GM21360 (cell line): ENCODE measurements at regions not wholly inside any gene's neighbourhood (a gene's known extent, or its start where the extent isn't known, plus 50 kb on each side); places are given as distances from the start of the nearest gene placed in this dataset.
"Not testable (repeated sequence)": the region's sequence is repeated elsewhere in the genome, so short reads cannot be mapped to it uniquely, and the experiment has no call there.

ENCODE experiments used
- ATAC-seq: cut with Tn5 transposase; IDR thresholded peaks from one replicate; pipeline ENCODE4 v1.9.1; 2021; ENCODE audit warnings: mild to moderate bottlenecking, moderate library complexity; ENCODE audit not compliant: unreplicated experiment

DNA sequence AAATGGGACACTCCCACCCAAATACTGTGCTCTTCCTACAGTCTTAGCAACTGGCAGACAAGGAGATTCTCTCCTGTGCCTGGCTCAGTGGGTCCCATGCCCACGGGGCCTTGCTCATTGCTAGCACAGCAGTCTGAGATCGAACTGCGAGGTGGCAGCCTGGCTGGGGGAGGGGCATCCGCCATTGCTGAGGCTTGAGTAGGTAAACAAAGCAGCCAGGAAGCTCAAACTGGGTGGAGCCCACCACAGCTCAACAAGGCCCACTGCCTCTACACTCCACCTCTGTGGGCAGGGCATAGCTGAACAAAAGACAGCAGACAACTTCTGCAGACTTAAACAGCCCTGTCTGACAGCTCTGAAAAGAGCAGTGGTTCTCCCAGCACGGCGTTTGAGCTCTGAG, 174.8 kb downstream of the COL12A1 start:
- ATAC-seq: not testable (repeated sequence)

DNA sequence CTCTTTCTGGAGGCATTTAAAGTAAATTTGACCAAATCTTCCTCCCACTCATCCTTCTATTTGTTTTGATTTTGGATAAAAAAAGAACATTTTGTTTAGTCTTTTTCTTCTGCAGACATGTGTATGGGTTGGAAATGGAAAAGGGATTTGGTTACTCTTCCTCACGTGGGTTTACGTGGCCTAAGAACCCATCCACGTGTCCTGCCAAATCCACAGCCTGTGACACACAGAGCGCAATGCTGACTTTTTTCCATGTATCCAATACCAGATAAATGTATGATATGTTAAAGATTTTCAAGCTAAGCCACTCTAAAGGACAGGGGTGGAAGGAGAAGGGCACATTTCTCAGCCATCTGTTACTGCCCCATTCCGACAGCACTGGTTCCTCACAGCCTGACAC, 176.5 kb downstream of the COL12A1 start:
- ATAC-seq: no peak

DNA sequence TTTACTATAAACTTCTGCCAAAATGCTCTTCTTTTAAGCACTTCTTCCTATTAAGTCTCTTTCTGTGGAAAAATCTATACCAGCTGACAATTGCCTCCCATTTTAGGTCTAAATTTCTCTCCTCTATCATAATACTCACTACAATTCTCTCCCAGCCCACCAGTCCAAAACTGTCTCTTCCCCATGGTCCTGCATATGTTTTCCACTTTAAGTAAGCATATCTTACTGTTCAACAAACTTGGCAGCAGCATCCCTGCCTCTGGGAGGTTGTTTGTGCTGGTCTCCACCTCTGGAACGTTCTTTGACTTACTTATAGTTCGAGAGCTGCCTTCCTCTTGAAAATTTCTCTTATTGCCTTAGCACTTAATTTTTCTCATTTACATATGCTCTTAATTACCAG, 180.5 kb downstream of the COL12A1 start:
- no peak for ATAC-seq

DNA sequence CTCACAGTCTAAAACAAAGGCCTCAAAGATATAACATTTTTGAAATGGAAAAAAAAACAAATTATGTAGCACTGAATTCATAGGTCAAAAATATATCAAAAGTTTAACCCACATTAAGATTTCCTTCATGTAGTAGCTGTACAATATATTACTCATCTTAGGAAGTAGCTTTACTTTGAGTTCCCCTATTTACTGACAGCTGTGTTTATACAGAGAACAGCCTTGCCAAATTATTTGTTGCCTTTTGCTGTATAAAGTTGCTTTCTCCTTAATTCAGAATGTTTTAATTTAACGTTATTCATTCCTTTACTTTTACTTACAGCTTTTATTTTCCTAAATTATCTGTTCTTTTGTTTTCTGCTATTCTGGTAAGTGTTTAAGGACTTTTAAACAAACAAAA, 181.0 kb downstream of the COL12A1 start:
- ATAC-seq: no peak

DNA sequence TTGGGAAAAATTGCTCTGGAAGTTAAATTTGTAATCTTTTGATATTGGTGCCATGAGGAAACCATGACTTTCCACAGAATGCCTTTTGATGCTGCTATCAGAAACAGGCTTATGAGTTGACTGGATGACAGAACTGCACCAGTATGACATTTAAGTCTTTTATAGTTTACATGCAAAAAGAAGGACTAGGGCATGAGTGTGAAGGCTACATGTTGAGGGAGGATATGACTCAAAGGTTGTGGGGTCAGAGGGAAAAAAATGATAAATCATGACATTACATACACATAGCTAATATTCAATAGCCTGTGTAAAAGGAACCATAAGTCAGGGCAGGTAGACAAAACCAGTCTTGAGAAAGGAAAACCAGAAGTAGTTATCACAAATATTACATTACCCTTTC, 182.2 kb downstream of the COL12A1 start:
- no peak for ATAC-seq

DNA sequence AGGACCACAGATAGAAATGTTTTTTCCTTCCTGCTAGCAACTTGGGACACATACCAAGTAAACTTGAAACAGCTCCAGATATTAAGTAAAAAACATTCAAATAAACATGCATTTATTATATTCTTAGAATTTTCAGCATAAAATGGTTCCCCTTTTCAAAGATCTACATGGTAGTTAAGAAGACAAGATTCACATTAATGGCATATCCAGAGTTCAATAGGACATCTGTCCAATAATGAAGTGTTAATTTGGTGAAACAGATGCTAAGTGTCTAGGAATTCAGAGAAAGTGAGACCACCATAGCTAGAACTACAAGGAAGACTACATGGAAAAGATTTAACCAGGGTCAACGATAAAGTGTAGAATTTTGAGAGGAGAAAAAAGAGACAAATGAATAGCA, 184.9 kb downstream of the COL12A1 start:
- ATAC-seq: no peak

DNA sequence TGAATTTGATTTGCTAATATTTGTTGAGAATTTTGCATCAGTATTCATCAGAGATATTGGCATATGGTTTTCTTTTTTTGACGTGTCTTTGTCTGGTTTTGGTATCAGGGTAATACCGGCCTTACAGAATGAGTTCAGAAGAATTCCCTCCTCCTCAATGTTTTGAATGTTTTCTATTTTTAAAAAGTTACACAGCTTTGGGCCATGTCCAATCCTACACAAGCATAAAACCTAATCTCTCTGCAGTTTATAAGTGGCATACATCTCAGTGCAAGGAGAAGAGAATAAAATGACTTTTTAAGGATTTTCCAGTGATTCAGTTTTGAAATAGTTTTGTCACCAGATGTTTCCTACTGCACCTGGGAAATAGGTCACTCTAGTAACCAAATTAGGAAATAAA, 185.5 kb downstream of the COL12A1 start:
- ATAC-seq: no peak

DNA sequence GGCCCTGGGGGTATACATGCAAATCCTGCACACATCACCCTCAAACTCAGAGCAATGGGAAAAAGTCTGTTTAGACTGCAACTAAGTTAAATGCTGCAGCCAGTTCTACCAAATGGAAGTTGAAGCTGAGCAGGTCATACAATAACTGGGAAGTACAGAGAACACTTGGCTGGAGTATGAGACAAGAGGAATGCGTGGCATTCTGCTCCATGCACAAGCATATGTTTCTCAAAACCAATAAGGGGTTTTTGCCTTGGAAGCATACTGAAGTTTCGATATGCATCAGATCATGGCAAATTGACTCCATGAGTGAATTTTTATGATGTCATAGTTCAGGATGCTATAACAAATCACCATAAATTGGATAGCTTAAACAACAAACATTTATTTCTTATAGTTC, 193.8 kb downstream of the COL12A1 start:
- no peak for ATAC-seq

DNA sequence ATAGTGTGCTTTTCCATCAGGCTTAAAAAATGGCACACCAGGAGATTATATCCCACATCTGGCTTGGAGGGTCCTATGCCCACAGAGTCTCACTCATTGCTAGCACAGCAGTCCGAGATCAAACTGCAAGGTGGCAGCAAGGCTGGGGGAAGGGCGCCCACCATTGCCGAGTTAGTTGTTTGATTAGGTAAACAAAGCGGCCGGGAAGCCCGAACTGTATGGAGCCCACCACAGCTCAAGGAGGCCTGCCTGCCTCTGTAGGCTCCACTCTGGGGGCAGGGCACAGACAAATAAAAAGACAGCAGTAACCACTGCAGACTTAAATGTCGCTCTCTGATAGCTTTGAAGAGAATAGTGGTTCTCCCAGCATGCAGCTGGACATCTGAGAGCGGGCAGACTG, 201.9 kb downstream of the COL12A1 start:
- ATAC-seq: not testable (repeated sequence)

DNA sequence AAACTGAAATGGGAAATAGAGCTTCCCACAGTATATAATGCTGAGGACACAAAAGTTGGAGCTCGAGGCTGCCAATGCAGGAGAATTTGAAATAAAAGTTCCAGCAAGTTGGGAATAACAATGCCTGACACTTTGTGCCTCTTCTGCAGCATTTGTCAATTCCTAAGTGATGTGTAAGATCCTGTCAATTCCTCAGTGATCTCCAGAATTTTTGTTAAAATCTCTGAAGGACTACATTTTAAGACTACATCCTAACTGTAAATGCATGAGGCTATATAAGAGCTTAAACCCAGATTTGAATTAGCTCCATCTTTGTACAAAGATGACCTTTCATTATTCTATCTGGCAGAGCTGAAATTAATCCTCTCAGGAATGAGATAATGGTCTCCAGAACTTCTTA, 208.2 kb downstream of the COL12A1 start:
- ATAC-seq: no peak

DNA sequence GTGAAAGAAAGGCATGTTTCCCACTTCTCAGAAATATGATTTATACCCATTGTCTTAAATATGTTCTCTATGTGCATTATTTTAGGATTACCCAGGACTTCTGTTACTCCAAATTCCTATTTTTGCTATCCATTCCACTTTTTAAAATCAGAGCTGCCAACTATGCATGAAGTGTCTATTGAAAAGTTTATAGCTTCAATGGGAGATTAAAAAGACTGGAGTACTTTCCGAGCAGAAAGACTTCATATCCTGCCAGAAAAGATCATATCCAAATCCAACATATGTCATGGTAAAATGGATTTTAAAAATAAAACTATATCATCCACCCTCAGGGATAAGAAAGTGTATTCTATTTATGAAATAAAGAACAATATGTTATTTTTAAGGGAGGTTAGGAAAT, 212.7 kb downstream of the COL12A1 start:
- no peak for ATAC-seq

DNA sequence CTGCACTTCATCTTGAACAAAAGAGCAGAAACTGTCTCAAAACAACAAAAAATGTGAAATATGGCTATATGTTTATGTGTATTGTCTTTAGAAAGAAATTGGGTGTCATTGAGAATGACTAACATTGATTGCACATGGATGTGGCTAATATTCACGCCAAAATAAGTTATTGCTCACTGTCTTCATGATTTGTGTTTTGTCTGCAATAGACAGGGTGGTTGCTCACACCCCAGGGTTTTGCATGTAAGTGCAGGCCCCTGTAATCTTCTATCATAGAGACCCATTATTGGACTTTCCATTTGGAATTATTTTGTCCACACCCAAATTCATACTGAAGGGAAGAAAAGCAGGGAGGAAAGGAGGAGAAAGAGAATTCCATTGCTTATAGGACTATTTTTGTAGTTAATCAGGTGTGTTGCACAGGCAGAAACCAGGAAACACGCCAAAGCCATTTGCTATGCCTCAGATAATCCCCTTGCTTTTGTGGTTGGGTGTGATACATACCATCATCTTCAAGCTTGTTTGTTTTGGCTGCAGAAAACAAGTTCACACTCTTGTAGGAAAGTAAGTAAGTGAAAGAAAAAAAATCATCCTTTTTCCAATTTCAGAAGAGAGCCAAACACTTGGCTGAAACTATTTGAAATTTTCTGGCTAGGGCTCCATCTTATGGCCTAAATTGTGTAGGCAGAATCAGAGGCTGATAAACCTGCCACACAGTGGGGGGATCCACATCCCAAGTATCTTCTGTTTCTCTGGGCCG, 214.1 kb downstream of the COL12A1 start:
- ATAC-seq: no peak

DNA sequence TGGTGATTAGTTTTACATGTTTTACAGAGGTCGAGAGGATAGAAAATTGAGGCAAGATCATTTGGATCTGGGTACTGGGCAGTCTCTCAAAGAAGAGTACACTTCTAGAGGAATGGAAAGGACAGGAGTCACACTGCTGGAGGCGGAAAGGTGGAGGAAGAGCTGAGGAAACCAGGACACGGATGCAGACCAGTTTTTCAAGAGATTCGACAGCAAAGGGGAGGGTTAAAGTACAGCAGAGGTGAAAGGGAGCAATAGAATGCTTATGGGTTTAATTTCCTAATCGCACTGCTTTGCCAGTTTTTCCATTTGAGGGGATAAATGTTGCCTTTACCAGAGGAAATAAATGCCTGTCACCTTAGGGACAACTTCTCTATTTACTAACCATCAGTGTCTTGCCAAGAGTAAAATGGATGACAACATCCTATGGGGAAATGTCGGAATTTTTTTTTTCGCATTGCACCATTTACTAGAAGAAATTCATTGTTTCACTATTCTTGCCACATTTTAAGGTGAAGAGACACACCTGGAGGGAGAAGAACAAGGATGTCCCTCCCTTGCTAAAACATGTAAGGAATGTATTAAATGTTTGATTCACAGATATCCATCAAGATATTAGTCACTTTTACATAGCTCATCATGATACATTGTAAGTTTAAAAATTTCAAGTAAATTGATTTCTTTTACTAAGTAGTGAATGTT, 226.6 kb downstream of the COL12A1 start:
- ATAC-seq: no peak

DNA sequence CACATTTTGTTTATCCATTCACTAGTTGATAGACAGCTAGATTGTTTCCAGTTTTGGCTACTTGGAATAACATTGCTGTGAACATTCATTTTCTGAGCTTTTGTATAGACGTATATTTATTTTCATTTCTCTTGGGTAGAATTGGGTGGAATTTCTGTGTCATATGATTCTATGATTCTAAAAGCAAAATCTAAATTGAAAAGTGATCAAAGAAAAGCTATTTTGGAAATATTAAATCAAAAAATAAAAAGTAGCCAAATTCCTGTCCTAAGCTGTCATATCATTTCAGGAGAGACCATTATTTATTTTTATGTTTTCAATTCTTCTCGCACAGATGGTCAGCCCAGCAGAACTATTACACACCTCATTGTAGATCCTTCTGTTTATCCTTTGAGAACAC, 229.2 kb downstream of the COL12A1 start:
- ATAC-seq: no peak

DNA sequence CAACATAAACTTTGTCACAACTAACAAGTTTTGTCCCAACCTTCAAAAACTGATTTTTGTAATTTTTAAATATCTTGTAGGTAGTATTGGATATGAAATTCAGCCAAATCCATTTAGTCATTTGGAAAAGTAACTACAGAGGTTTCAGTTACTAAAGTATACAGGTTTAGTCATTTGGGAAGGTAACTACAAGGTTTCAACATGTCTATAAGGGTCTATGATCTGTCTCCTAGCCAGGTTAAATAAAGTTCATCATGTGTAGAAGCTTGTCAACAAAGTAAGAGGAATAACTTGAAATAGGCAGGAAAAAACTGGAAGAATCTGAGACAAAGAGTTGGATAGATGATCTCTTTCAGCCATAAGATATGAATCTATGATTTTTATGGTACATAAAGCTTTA, 229.8 kb downstream of the COL12A1 start:
- ATAC-seq: no peak

DNA sequence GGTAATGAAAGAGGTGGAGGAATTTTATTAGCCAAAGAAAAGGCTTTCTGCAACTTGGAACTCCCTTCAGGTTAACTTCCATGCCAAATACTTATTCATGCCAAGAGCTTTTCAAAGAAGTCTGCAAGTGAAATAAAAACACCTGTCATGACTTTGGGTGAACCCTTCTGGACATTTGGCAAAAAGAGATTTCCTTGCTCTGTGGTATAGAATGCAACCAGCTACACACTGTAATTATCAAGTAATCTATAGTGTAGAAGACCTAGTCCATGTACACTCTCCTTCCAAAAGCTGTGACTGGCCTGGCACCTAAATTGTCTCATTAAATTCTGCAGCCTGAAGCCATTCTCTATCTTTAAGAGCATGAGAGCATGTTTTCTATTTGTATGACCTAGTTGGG, 232.3 kb downstream of the COL12A1 start:
- ATAC-seq: no peak

DNA sequence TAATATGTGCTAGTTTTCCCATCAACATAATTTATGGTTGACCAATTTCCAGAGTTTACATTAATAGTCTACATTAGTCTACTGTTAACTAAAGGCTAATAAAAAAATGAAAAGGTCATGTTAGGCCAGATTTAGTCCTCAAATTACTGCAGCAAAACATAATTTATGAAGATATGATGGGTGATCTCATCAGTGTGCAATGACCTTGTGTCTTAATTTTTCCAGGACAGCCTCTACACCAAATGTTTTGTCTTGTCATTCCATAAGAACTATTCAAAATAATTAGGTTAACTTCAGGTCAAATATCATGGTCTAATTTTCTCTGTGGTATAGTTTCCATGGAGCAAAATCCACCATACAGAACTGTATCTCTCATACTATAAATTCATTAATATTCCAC, 234.2 kb downstream of the COL12A1 start:
- no peak for ATAC-seq

DNA sequence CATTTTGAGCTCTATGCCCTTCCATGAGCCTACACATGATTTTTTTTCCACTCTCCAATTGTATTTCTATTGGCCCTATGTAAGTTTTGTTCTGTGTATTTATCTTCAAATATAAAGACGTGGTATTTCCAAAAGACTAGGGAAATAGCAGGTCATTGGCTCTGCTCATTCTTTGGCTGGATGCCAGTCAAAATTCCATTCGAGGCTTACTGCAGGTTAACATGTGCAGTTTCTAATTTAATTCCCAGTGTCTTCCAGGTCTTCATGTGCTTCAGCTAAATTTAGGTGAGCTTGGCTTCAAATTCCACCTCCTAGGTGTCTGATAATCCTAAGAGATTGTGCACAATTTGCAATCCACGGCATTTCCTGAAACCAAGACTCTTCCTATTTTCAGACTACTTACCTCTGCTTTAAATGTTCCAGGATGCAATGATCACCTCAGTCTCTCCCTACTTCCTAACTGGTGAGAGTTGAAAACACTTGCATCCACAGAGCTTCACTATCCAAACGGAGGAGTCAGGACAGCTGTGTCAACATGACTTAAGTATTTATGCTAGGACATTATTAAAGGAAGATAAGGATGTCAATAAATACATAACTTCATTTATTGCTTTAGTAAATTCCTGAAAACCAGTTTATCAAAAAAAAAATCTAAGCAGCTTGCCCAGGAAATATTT, 236.1 kb downstream of the COL12A1 start:
- ATAC-seq: no peak

DNA sequence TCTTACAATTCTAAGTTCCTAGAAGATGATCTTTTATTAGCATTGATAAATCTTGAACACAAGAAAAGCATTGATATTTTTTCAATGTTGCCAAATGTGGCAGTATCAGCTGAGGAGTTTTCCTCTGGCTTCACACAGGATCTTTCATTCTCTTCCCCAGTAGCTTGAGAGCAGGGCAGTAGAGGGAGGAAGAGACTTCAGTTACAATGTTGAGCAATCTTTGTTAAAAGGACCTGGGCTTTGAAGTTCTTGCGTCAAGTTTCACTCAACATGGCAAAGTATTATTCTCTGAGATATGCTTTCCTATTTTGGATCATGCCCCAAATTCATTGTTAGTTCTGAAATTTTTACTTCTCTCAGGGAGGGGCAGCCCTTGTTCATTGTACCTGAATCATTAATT, 238.0 kb downstream of the COL12A1 start:
- ATAC-seq: no peak

DNA sequence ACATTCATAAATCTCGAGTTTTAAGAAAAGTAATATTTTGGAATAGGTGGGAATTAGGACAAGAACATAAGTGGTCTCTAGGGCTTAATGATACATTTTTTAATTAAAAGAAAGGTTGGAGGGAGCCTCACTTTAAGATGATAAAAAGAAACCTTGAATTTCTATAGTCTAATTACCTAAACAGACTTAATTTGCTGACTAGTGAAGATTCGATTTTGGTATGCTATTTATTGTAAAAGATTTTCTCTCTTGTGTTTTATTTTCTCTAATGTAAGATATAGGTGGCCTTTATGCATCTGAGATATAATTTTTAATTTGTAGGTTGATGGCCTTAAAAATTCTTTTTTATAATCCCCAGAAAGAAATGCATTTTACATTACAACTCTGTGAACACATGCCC, 239.1 kb downstream of the COL12A1 start:
- no peak for ATAC-seq

DNA sequence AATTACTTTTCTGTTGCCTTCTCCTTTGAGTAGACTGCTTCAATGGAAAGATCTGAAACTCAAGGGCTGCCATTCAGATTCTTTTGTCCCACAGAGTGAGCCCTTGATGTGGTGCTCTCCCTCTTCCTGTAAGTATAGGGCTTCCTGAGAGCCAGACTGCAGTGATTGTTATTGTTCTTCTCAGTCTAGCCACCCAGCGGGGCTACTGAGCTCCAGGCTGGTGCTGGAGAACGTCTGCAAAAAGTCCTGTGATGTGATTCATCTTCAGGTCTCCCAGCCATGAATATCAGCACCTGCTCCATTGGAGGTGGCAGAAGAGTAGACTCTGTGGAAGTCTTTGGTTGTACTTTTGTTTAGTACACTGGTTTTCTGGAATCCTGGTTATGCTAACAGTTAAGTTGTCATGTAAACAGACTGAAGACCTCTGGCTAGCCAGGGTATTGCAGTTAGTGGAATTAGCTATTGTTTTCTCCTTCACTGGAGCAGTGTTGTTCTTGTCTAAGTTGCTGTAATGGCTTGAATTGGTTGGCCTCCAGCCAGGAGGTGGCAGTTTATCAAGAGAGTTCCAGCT, 240.9 kb downstream of the COL12A1 start:
- ATAC-seq: no peak
